HG02938 (cell line): ENCODE measurements at regions not wholly inside any gene's neighbourhood (a gene's known extent, or its start where the extent isn't known, plus 50 kb on each side); places are given as distances from the start of the nearest gene placed in this dataset.
"Not testable (repeated sequence)": the region's sequence is repeated elsewhere in the genome, so short reads cannot be mapped to it uniquely, and the experiment has no call there.

Experiments
- ATAC-seq: cut with Tn5 transposase; IDR thresholded peaks from one replicate; pipeline ENCODE4 v1.9.1; 2021; ENCODE audit warnings: mild to moderate bottlenecking, moderate library complexity; ENCODE audit not compliant: unreplicated experiment

- no peak for ATAC-seq
Measured at GRCh38 chr3:80010021-80010571, 242.3 kb upstream of the ROBO1 start.

- ATAC-seq: no peak
Measured at GRCh38 chr3:80007522-80007921, 239.7 kb upstream of the ROBO1 start.

GRCh38 chr3:80006315-80006714, 238.5 kb upstream of the ROBO1 start:
- no peak for ATAC-seq

GRCh38 chr3:80000022-80000421, 232.2 kb upstream of the ROBO1 start:
- no peak for ATAC-seq

GRCh38 chr3:79994397-79994796, 226.6 kb upstream of the ROBO1 start:
- ATAC-seq: no peak

- no peak for ATAC-seq
Measured at GRCh38 chr3:79986338-79986737, 218.5 kb upstream of the ROBO1 start.

- no peak for ATAC-seq
Measured at GRCh38 chr3:79985816-79986215, 218.0 kb upstream of the ROBO1 start.

GRCh38 chr3:79983118-79983517, 215.3 kb upstream of the ROBO1 start:
- no peak for ATAC-seq

- no peak for ATAC-seq
Measured at GRCh38 chr3:79979990-79980389, 212.2 kb upstream of the ROBO1 start.

- ATAC-seq: no peak
Measured at GRCh38 chr3:79976466-79976865, 208.7 kb upstream of the ROBO1 start.

- no peak for ATAC-seq
Measured at GRCh38 chr3:79973917-79974595, 206.3 kb upstream of the ROBO1 start.

- ATAC-seq: no peak
Measured at GRCh38 chr3:79973482-79973881, 205.7 kb upstream of the ROBO1 start.

- no peak for ATAC-seq
Measured at GRCh38 chr3:79968418-79968817, 200.6 kb upstream of the ROBO1 start.

GRCh38 chr3:79960594-79960993, 192.8 kb upstream of the ROBO1 start:
- ATAC-seq: no peak

GRCh38 chr3:79957066-79957465, 189.3 kb upstream of the ROBO1 start:
- ATAC-seq: no peak

GRCh38 chr3:79954756-79955155, 187.0 kb upstream of the ROBO1 start:
- no peak for ATAC-seq

GRCh38 chr3:79953591-79954101, 185.8 kb upstream of the ROBO1 start:
- ATAC-seq: no peak

GRCh38 chr3:79951426-79951825, 183.6 kb upstream of the ROBO1 start:
- not testable (repeated sequence) for ATAC-seq

- ATAC-seq: no peak
Measured at GRCh38 chr3:79947957-79948356, 180.2 kb upstream of the ROBO1 start.

GRCh38 chr3:79947469-79947868, 179.7 kb upstream of the ROBO1 start:
- ATAC-seq: no peak

- no peak for ATAC-seq
Measured at GRCh38 chr3:79937567-79937966, 169.8 kb upstream of the ROBO1 start.

- no peak for ATAC-seq
Measured at GRCh38 chr3:79930196-79930595, 162.4 kb upstream of the ROBO1 start.
